GM12892 (cell line): ENCODE measurements at regions not wholly inside any gene's neighbourhood (a gene's known extent, or its start where the extent isn't known, plus 50 kb on each side); places are given as distances from the start of the nearest gene placed in this dataset.

ENCODE experiments used
- POLR2A ChIP-seq: IDR thresholded peaks from 2 replicates; pipeline ENCODE4 v1.6.1; 2011; ENCODE audit warnings: low read depth, low read length, control low read depth
- POLR2AphosphoS5 ChIP-seq: IDR thresholded peaks from 2 replicates; pipeline ENCODE4 v1.6.1; 2011; ENCODE audit warnings: low read depth, low read length, control low read depth

DNA sequence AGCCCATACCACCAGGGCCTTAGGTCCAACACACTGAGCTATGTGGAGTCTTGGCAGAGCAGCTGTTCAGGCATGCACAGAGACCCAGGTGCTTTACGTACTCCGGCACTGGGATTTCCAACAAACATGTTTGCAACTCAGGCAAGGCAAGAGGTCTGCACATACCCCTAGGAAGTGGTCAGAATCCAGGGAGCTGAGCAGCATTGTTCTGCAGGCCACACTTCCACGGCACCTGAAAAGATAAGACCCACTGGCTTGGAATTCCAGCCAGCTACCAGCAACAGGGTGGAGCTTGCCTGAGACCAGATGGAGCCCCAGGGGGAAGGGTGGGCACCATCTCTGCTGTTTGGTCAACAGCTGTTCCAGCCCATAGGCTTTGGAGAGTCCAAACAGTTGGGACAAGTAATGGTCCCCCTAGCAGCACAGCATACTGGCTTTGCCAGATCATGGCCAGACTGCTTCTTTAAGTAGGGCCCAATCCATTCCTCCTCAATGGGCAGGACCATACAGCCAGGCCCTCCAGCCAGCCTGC lies 51.7 kb upstream of the LRRC8B start:
- no peak for TF ChIP-seq POLR2A
- TF ChIP-seq POLR2AphosphoS5 = no peak
